Duodenal mucosa (tissue), 2 donors: ENCODE measurements at regions not wholly inside any gene's neighbourhood (a gene's known extent, or its start where the extent isn't known, plus 50 kb on each side); places are given as distances from the start of the nearest gene placed in this dataset.
"Not testable (repeated sequence)": the region's sequence is repeated elsewhere in the genome, so short reads cannot be mapped to it uniquely, and the experiment has no call there.

Source experiments
- H3K27ac ChIP-seq: one replicate; pipeline ENCODE4 v1.7.0; 2013; ENCODE audit warnings: low read depth, low read length
- H3K27me3 ChIP-seq, 2 donors: one replicate each; pipeline ENCODE4 v1.7.0; 2013; ENCODE audit warnings: low read length in 2 of 2, control low read depth in 1 of 2; ENCODE audit not compliant: insufficient read depth in 2 of 2, control insufficient read depth in 1 of 2
- H3K36me3 ChIP-seq, 2 donors: one replicate each; pipeline ENCODE4 v1.7.0; 2013; ENCODE audit warnings: low read length in 2 of 2, control low read depth in 1 of 2; ENCODE audit not compliant: insufficient read depth in 2 of 2, control insufficient read depth in 1 of 2
- H3K4me1 ChIP-seq, 2 donors: one replicate each; pipeline ENCODE4 v1.7.0; 2013; ENCODE audit warnings: low read length in 2 of 2, control low read depth in 1 of 2; ENCODE audit not compliant: insufficient read depth in 2 of 2, control insufficient read depth in 1 of 2
- H3K4me3 ChIP-seq, 2 donors: one replicate each; pipeline ENCODE4 v1.7.0; 2013; ENCODE audit warnings: low read length in 2 of 2, low read depth in 1 of 2
- H3K9ac ChIP-seq, 2 donors: one replicate each; pipeline ENCODE4 v1.7.0; 2013; ENCODE audit warnings: low read length in 2 of 2, low read depth in 1 of 2
- H3K9me3 ChIP-seq, 2 donors: one replicate each; pipeline ENCODE4 v1.7.0; 2013; ENCODE audit warnings: low read length in 2 of 2, control low read depth in 1 of 2; ENCODE audit not compliant: control insufficient read depth in 1 of 2

DNA sequence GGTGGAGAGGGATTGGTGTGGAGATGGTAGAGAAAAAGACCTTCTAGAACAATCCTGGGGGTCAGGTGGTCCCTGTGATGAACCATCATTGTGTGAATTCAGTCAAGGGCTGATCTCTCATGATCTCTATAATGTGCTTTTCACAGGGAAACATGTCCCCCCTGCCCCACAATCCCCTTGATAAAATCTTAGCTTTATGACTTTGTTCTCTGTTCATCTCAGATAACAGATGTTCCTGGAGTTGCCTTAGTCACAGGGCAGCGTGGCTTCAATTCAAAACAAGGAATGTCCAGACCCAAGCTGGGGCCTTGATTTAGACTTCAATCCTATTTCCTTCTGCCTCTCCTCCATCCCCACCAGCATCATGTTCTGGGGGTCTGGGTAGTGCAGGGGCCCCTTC, 171.5 kb downstream of the CRLF3 start:
- H3K4me3 ChIP-seq, H3K27me3 ChIP-seq, H3K36me3 ChIP-seq, H3K4me1 ChIP-seq, H3K9ac ChIP-seq, H3K9me3 ChIP-seq, H3K27ac ChIP-seq: not testable (repeated sequence)

- not testable (repeated sequence) for H3K27me3 ChIP-seq, H3K4me1 ChIP-seq, H3K9ac ChIP-seq, H3K27ac ChIP-seq, H3K36me3 ChIP-seq, H3K4me3 ChIP-seq, H3K9me3 ChIP-seq
These were observed 172.9 kb downstream of the GOSR1 start for GRCh38 chr17:30650149-30650548.

GRCh38 chr17:30648015-30648620, 170.9 kb downstream of the GOSR1 start:
- not testable (repeated sequence) for H3K4me3 ChIP-seq, H3K27ac ChIP-seq

DNA sequence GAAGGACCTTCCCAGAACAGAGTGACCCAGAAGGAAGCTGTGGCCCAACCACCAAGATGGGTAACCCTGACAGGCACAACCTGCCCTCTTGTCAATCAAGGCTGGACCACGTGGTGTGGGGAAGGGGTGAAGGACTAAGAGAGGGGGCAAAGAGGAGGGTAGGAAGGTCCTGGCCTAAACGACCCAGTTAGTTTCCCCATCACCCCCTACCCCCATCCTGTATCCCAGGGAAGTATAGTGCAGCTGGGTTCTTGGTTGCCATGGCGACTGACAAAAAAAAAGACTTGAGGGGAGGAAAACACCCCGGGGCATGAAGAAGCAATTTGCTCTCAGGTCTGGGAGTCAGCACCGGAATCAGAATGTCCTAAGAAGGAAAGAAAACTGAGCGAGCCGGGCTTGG, 168.7 kb downstream of the GOSR1 start:
- H3K9me3 ChIP-seq, H3K27me3 ChIP-seq, H3K27ac ChIP-seq, H3K4me1 ChIP-seq, H3K36me3 ChIP-seq, H3K4me3 ChIP-seq, H3K9ac ChIP-seq: not testable (repeated sequence)

More at GRCh38 chr17:30648015-30648620, 170.9 kb downstream of the GOSR1 start:
- H3K9ac ChIP-seq, H3K36me3 ChIP-seq, H3K4me1 ChIP-seq, H3K27me3 ChIP-seq, H3K9me3 ChIP-seq: not testable (repeated sequence)

- H3K27me3 ChIP-seq, H3K27ac ChIP-seq, H3K9me3 ChIP-seq, H3K4me1 ChIP-seq, H3K36me3 ChIP-seq, H3K4me3 ChIP-seq, H3K9ac ChIP-seq: not testable (repeated sequence)
These were observed 167.5 kb downstream of the GOSR1 start for GRCh38 chr17:30644713-30645112.

- H3K9me3 ChIP-seq, H3K27ac ChIP-seq: not testable (repeated sequence)
These were observed 167.1 kb downstream of the GOSR1 start for GRCh38 chr17:30644287-30644686.

DNA sequence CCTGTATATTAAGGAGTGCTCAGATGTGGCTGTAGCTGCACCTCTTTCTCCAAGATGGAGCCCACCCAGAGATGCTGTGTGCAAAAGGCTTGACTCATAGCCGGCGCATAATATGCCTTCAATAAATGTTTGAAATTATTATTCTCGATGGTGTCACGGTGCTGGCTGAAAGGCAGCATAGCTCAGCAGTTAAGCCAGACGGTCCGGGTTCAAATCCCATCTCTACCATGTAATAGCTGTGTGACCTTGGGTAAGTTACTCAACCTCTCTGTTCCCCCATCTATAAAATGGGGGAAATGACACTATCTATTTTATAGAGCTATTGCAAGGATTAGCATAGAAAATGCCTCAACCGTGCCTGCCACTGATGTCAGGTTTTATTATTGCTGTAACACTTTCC, 164.2 kb downstream of the GOSR1 start:
- H3K4me1 ChIP-seq, H3K36me3 ChIP-seq, H3K27ac ChIP-seq, H3K27me3 ChIP-seq, H3K9me3 ChIP-seq, H3K4me3 ChIP-seq, H3K9ac ChIP-seq: not testable (repeated sequence)

More at GRCh38 chr17:30644287-30644686, 167.1 kb downstream of the GOSR1 start:
- H3K9ac ChIP-seq, H3K27me3 ChIP-seq, H3K36me3 ChIP-seq, H3K4me1 ChIP-seq, H3K4me3 ChIP-seq: not testable (repeated sequence)

- H3K36me3 ChIP-seq, H3K27ac ChIP-seq, H3K4me3 ChIP-seq, H3K9me3 ChIP-seq, H3K4me1 ChIP-seq, H3K27me3 ChIP-seq, H3K9ac ChIP-seq: not testable (repeated sequence)
These were observed 162.2 kb downstream of the GOSR1 start for GRCh38 chr17:30639391-30639790.

DNA sequence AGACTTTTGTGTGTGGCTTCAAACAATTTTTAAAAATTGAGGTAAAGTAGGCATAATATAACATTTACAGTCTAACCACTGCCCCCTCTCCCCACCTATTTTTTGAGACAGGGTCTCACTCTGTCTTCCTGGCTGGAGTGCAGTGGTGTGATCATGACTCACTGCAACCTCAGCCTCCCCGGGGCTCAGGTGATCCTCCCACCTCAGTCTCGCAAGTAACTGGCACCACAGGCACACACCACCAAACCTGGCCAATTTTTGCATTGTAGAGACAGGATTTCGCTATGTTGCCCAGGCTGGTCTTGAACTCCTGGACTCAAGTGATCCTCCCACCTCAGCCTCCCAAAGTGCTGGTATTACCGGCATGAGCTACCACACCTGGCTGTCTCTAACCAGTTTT, 161.8 kb downstream of the GOSR1 start:
- H3K27ac ChIP-seq, H3K4me1 ChIP-seq, H3K9ac ChIP-seq, H3K36me3 ChIP-seq, H3K9me3 ChIP-seq, H3K4me3 ChIP-seq, H3K27me3 ChIP-seq: not testable (repeated sequence)

DNA sequence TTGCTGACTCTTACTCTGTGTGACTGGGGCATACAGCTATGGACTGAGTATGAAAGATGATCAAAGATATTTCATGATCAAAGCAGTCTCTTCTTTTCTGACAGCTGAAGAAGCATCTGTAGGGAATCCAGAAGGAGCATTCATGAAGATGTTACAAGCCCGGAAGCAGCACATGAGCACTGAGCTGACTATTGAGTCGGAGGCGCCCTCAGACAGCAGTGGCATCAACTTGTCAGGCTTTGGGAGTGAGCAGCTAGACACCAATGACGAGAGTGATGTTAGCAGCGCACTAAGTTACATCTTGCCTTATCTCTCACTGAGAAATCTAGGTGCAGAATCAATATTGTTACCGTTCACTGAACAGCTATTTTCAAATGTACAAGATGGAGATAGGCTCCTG, 154.4 kb downstream of the GOSR1 start:
- not testable (repeated sequence) for H3K36me3 ChIP-seq, H3K27me3 ChIP-seq, H3K9ac ChIP-seq, H3K4me3 ChIP-seq, H3K9me3 ChIP-seq, H3K4me1 ChIP-seq, H3K27ac ChIP-seq

DNA sequence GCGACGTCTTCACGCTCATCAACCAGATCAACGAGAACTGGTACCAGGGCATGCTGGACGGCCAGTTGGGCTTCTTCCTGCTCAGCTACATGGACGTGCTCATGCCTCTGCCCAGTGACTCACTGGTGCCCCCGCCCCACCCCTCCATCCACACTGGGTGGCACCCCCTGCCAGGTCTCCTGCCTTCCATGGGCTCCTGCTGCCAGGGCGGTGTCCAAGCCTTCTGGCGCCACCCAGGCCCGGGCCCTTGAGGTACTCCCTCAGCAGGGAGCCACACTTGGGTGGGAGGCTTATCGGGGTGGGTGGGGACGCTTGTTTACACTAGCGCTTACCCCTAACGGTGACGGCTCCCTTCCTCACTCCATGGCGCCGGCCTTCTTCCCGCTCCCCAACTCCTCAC, 148.2 kb downstream of the GOSR1 start:
- H3K36me3 ChIP-seq, H3K27ac ChIP-seq, H3K9me3 ChIP-seq, H3K9ac ChIP-seq, H3K4me1 ChIP-seq, H3K4me3 ChIP-seq, H3K27me3 ChIP-seq: not testable (repeated sequence)
